SJCRH30 (cell line): ENCODE measurements at regions not wholly inside any gene's neighbourhood (a gene's known extent, or its start where the extent isn't known, plus 50 kb on each side); places are given as distances from the start of the nearest gene placed in this dataset.

Experiments
- DNase-seq, 2 experiments: peaks; one replicate each; pipeline ENCODE4 v3.0.0-alpha.2; 2015 to 2020
- H3K27ac ChIP-seq: fragments of 250-450 bp; sonication (Bioruptor Pico); 2 replicates; pipeline ENCODE4 v1.5.1; 2020; ENCODE audit warnings: mild to moderate bottlenecking, moderate library complexity
- H3K27me3 ChIP-seq: fragments of 250-450 bp; sonication (Bioruptor Pico); 2 replicates; pipeline ENCODE4 v1.5.1; 2020; ENCODE audit warnings: mild to moderate bottlenecking, moderate library complexity
- H3K36me3 ChIP-seq: fragments of 250-450 bp; sonication (Bioruptor Pico); 2 replicates; pipeline ENCODE4 v1.5.1; 2020; ENCODE audit warnings: mild to moderate bottlenecking, moderate library complexity
- H3K4me1 ChIP-seq: fragments of 250-450 bp; sonication (Bioruptor Pico); 2 replicates; pipeline ENCODE4 v1.5.1; 2020; ENCODE audit warnings: mild to moderate bottlenecking, moderate library complexity
- H3K4me3 ChIP-seq: fragments of 250-450 bp; sonication (Bioruptor Pico); 2 replicates; pipeline ENCODE4 v1.5.1; 2020; ENCODE audit warnings: mild to moderate bottlenecking, moderate library complexity
- H3K9me3 ChIP-seq: fragments of 250-450 bp; sonication (Bioruptor Pico); replicated peaks from 2 replicates; pipeline ENCODE4 v1.5.1; 2020; ENCODE audit warnings: mild to moderate bottlenecking, moderate library complexity

DNA sequence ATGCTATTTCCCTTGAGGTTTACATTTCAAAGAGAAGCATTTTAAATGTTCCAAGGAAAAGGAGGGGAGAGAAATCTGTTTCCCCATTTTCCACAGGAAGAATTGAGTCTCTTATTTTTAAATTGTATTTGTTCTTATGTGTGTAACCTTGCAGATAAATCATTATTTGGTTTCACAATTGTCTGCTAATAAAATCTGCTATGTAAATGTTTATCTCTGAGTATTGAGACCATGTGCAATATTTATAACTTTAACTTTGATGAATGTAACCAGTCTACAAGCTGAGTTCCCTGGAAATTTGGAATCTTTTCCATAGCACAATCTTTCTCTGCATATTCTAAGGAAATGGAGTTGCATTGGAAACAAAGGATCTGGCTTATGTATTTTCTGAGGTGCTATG is 209.6 kb downstream of the PTBP2 start:
- Histone ChIP-seq H3K36me3 (no peaks in the 10 kb centered on the region), H3K9me3 (no peaks in the 10 kb centered on the region), H3K4me1 (no peaks in the 10 kb centered on the region), H3K27ac (no peak overlapping the region), H3K4me3 (no peak overlapping the region), H3K27me3 (no peaks in the 10 kb centered on the region; the same call in 1 of the 2 replicates)
- DNase-seq: no peak

- no peak for DNase-seq
- H3K36me3 ChIP-seq: no peaks in the 10 kb centered on the region
- no peak overlapping the region for H3K4me3 ChIP-seq
- H3K27ac ChIP-seq: no peak overlapping the region
- H3K27me3 ChIP-seq: no peaks in the 10 kb centered on the region; the same call in 1 of the 2 replicates
- no peaks in the 10 kb centered on the region for H3K9me3 ChIP-seq
- no peaks in the 10 kb centered on the region for H3K4me1 ChIP-seq
Measured at GRCh38 chr1:96934282-96934681, 212.7 kb downstream of the PTBP2 start.

DNA sequence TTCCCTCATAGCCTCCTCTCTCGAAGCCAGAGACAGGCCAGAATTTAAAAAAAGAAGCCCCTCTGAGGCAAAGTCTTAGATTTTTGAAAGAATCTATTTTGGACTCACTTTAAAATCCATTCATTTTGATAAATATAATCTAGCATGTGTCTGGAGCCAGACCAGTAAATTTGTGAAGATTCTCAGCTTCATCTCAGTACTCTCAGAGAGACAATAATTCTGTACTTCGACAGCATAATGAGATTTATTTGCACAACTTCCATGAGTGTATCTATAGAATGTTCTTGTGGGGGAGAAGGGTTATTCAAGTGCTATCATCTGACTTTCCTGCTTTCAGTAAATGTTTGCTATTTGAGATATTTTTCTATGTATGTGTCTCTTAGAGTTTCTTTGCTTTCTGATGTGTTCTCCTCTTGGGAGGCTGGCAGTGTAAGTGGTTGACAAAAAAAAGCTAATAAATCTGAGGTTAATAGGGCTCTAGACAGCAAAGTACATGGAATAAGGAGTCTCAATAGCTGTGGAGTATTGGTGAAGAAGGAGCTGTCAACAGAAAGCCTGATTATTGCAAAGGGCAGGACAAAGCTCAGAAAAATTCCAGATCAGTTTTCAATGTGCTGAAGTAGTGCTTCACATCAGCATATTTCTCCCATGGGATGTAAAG is 223.0 kb downstream of the PTBP2 start:
- peaks cover 5% of the 10 kb centered on the region; the same call in 1 of the 2 replicates for H3K27me3 ChIP-seq
- no peak for DNase-seq
- no peaks in the 10 kb centered on the region for H3K4me1 ChIP-seq
- H3K9me3 ChIP-seq: no peaks in the 10 kb centered on the region
- H3K27ac ChIP-seq: no peak overlapping the region
- no peak overlapping the region for H3K4me3 ChIP-seq
- no peaks in the 10 kb centered on the region for H3K36me3 ChIP-seq

DNA sequence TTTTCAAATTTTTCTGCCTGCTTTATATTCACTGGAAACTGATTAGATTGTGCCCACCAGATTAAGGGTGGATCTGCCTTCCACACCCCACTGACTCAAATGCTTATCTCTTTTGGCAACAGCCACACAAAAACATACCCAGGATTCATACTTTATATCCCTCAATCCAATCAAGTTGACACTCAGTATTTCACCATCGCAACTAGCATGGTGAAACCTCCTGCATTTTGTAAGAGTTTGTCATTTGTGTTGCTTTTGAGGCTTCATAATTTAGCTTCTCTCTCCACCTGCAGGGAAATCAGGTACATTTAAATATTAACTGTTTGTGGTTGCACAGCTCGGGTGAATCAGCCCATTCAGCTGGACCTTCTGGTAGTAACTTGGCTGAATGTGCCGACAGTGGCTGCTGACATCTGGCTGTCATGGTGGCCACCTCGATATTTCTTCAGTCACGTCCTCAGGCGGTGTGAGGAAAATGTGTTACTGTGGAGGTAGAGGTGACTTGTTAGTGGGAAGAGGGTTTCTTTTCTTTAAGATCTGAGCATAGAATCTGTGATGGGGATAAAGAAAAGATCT is 224.0 kb downstream of the PTBP2 start:
- Histone ChIP-seq H3K27me3 (peaks cover 5% of the 10 kb centered on the region; the same call in 1 of the 2 replicates), H3K9me3 (no peaks in the 10 kb centered on the region), H3K27ac (no peak overlapping the region), H3K4me3 (no peak overlapping the region), H3K4me1 (no peaks in the 10 kb centered on the region), H3K36me3 (no peaks in the 10 kb centered on the region)
- no peak for DNase-seq

DNA sequence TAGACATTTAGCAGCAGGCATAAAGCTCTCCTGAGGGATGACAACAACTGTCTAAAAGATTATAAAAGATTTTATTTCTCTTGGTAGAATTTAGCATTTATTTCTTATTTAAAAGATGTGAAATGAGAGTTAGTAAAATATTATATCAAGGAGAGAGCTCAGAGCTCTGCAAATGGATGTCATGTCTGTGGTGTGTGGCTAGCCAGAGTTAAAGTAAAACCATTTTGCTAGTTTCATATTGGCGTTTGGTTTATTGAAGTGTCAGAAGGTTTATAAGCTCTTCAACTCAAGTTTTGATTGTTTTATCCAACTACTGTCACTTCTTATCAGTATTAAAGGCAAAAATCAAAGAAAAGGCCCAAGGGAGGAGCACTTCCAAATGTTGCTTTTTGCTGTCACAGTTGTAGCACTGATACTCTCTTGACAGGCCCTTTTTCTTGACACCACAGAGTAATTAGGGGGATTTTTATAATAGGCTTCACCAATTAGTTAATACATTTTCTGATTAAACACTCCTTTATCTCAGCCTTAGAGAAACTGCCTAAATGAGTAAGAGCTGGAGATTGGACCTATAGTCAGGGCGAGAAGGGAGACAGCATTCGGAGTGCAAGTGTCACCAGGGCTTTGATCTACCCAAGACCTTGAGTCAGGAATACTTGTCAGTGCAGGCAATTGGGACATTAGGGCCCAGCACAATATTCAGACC is 233.9 kb downstream of the PTBP2 start:
- Histone ChIP-seq H3K27ac (no peak overlapping the region), H3K36me3 (no peaks in the 10 kb centered on the region), H3K27me3 (no peaks in the 10 kb centered on the region), H3K4me3 (no peak overlapping the region), H3K4me1 (no peaks in the 10 kb centered on the region), H3K9me3 (no peaks in the 10 kb centered on the region)
- no peak for DNase-seq

- Histone ChIP-seq H3K4me3 (no peak overlapping the region), H3K27me3 (no peaks in the 10 kb centered on the region), H3K9me3 (no peaks in the 10 kb centered on the region), H3K36me3 (no peaks in the 10 kb centered on the region), H3K27ac (no peak overlapping the region), H3K4me1 (no peaks in the 10 kb centered on the region)
- DNase-seq: no peak
Measured at GRCh38 chr1:96962216-96962615, 240.6 kb downstream of the PTBP2 start.

GRCh38 chr1:96962751-96963211 is 241.2 kb downstream of the PTBP2 start:
- no peak for DNase-seq
- H3K27ac ChIP-seq: no peak overlapping the region

DNA sequence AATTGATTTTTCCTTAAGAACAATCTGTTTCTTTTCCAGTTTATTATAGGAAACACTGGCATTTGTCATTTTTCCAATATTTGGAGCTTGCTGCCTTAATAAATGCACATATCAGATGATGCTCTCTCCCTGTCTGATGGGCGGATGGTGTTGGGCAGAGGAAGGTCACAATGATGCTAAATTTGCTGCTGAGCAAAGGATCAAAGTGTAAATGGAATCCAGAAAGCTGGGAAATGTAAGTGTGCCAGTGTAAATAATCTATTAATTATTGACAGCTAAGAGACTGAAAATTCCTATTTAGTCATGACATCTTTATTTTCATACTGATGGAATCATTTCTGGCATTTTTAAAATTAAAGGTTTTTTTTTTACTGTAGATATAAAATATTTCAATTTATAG is 243.2 kb downstream of the PTBP2 start:
- DNase-seq: no peak
- Histone ChIP-seq H3K36me3 (no peaks in the 10 kb centered on the region), H3K27me3 (no peaks in the 10 kb centered on the region), H3K4me1 (no peaks in the 10 kb centered on the region), H3K4me3 (no peak overlapping the region), H3K9me3 (no peaks in the 10 kb centered on the region), H3K27ac (no peak overlapping the region)

More at GRCh38 chr1:96962751-96963211, 241.2 kb downstream of the PTBP2 start:
- Histone ChIP-seq H3K4me1 (no peaks in the 10 kb centered on the region), H3K4me3 (no peak overlapping the region), H3K9me3 (no peaks in the 10 kb centered on the region), H3K36me3 (no peaks in the 10 kb centered on the region), H3K27me3 (no peaks in the 10 kb centered on the region)

DNA sequence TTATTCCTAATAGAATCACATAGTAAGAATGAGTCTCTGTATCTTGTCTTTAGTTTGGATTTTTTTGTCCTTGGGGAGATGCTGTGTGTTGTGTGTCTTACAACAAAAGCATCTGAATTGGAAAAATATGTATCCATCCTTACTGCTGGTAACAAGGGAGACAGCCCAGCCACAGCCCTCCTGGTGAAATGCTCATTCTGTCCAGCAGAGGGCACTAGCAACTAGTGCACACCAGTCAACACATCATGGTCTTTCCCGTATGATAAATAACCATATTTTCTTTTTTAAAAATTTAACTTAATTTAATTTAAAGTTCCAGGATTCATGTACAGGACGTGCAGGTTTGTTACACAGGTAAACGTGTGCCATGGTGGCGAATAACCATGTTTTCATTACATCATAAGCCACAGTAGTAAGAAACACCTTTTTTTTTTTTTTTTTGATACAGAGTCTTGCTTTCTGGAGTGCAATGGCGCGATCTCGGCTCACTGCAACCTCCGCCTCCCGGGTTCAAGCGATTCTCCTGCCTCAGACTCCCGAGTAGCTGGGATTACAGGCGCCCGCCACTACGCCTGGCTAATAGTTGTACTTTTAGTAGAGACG is 245.1 kb downstream of the PTBP2 start:
- H3K4me1 ChIP-seq: no peaks in the 10 kb centered on the region
- H3K4me3 ChIP-seq: peak overlapping the region; percentile 32
- no peaks in the 10 kb centered on the region for H3K9me3 ChIP-seq
- H3K36me3 ChIP-seq: no peaks in the 10 kb centered on the region
- peak; percentile 56 to 84 for DNase-seq
- H3K27me3 ChIP-seq: no peaks in the 10 kb centered on the region
- no peak overlapping the region for H3K27ac ChIP-seq

DNA sequence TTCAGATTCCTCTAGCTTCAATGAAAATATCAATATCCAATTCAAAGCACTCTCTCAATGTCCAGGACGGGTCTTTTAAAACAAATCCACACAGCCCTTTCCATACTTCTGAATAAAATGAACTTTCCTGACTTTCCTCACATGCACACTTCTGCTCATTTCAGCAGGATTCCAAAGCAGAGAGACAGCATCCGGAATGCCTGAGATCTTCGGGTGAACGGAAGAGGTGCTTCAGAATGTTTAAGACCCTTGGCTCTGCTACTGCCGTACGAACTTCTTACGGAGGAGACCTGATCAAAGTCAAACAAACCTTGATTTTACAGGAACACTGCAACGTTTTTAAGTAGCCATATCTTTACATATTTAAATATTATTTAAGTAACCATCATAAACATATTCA is 245.7 kb downstream of the PTBP2 start:
- Histone ChIP-seq H3K27ac (no peak overlapping the region), H3K27me3 (no peaks in the 10 kb centered on the region)
- no peak for DNase-seq

DNA sequence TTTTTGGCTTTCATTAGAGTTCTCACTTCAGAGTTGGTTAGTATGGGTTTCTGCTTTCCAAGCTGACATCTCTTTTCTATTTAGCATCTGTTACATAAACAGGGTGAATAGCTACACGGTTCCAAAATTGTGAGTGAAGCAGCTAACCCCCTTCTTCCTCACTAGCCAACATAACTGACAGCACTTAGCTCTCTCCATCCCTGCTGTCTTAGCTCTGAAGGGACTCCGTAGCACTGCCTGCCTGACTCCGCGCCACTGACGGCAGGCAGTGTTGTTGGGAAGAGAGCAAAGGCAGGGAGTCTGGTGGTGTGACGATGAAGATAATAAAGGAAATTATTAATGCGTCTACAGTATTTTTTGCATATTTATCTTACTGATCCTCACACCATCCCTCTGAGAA is 247.0 kb downstream of the PTBP2 start:
- no peak for DNase-seq
- Histone ChIP-seq H3K27me3 (no peaks in the 10 kb centered on the region), H3K36me3 (no peaks in the 10 kb centered on the region), H3K4me3 (no peak overlapping the region), H3K9me3 (no peaks in the 10 kb centered on the region), H3K4me1 (no peaks in the 10 kb centered on the region; the same call in 1 of the 2 replicates), H3K27ac (no peak overlapping the region)

More for the DNA sequence above, 245.7 kb downstream of the PTBP2 start:
- H3K9me3 ChIP-seq: no peaks in the 10 kb centered on the region
- no peak overlapping the region for H3K4me3 ChIP-seq
- no peaks in the 10 kb centered on the region for H3K36me3 ChIP-seq
- H3K4me1 ChIP-seq: no peaks in the 10 kb centered on the region

DNA sequence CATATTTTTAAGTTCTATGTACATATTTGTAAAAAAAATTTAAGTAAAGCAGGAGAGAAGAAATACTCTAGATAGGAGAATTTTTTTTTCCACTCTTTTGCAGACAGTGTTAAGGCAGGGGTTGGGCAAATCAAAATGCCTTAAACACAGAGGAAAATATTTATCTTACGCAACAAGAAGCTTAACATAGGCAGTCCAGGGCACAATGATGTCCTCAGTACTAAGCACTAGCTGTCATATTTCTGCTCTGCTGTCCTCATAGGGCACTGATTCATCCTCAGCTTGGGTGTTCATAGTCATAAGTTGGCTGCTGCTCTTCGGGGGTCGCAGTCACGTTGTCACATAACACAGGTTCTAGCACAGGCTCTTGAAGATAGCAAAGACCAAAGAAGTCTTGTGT is 247.4 kb downstream of the PTBP2 start:
- Histone ChIP-seq H3K9me3 (no peaks in the 10 kb centered on the region), H3K36me3 (no peaks in the 10 kb centered on the region), H3K4me1 (no peaks in the 10 kb centered on the region; the same call in 1 of the 2 replicates), H3K4me3 (no peak overlapping the region), H3K27me3 (no peaks in the 10 kb centered on the region), H3K27ac (no peak overlapping the region)
- DNase-seq: no peak

DNA sequence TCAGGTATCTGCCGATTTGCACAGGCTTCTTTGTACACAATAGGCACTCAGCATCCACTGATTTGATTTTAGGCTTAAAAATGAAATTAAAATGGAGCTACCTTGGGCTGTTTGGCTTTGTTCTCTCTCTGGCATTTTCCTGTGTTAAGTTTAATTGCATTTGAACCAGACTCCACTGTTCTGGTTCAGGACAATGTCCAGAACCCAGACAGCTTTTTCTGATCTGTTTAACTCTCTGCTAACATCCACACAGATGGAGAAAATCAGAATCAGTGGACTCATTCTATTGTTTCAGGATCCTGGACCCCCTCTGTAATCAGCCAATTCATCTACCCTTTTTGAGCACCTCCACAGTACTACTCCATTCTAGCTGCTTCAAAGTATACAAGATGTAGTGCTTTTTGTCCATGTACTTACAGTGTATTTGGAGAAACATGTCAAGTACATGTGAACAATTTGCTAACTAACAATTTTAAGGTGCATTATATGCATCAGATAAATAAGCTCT is 248.1 kb downstream of the PTBP2 start:
- no peak overlapping the region for H3K4me3 ChIP-seq
- DNase-seq: no peak
- H3K9me3 ChIP-seq: no peaks in the 10 kb centered on the region
- no peaks in the 10 kb centered on the region; the same call in 1 of the 2 replicates for H3K4me1 ChIP-seq
- H3K27ac ChIP-seq: no peak overlapping the region
- H3K36me3 ChIP-seq: no peaks in the 10 kb centered on the region
- no peaks in the 10 kb centered on the region for H3K27me3 ChIP-seq

- no peaks in the 10 kb centered on the region for H3K36me3 ChIP-seq
- DNase-seq: no peak
- H3K9me3 ChIP-seq: no peaks in the 10 kb centered on the region
- no peaks in the 10 kb centered on the region; the same call in 1 of the 2 replicates for H3K4me1 ChIP-seq
- H3K4me3 ChIP-seq: no peak overlapping the region
- no peak overlapping the region for H3K27ac ChIP-seq
- H3K27me3 ChIP-seq: no peaks in the 10 kb centered on the region
Measured at GRCh38 chr1:96971439-96971838, 249.9 kb downstream of the PTBP2 start.
